GM13977 (cell line): ENCODE measurements at regions not wholly inside any gene's neighbourhood (a gene's known extent, or its start where the extent isn't known, plus 50 kb on each side); places are given as distances from the start of the nearest gene placed in this dataset.

ENCODE experiments used
- DNase-seq: peaks from one replicate; pipeline ENCODE4 v3.0.0; 2012; ENCODE audit warnings: low spot score
- in situ Hi-C: fragments of 300-500 bp; cut with MboI; formaldehyde crosslinking; loops from one replicate; pipeline ENCODE4 v1.12.0; 2022; ENCODE audit warnings: low sequenced_read_pairs, low pct_unique_long_range_greater_than_20kb, mixed read lengths, inconsistent platforms; ENCODE audit not compliant: unreplicated experiment
- TF ChIP-seq, protein P1 (sequence below): IDR thresholded peaks from 2 replicates; pipeline ENCODE4 v1.5.1; 2012; ENCODE audit warnings: mild to moderate bottlenecking, control low read depth; ENCODE audit not compliant: insufficient read depth; ENCODE audit errors: extremely low read depth, missing control alignments

DNA sequence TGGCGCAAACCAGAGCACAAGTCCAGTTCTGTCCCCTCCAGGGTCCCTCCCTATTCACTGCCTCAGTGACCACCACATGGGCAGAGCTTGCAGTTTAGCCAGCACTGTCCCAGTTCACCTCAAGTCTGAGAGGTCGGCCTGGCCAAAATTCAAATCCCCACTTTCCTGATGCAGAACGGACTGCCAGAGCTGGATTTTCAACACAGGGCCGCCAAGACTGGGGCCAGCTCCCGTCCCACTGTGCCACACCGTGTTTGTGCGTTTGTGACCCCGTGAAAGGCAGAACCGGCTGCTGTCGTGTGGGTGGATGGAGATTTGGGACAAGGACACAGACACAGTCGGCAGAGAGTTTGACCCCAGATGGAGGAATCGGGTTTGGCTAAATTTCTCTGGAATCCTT, 176.7 kb downstream of the URI1 start:
- TF ChIP-seq, protein P1, sequence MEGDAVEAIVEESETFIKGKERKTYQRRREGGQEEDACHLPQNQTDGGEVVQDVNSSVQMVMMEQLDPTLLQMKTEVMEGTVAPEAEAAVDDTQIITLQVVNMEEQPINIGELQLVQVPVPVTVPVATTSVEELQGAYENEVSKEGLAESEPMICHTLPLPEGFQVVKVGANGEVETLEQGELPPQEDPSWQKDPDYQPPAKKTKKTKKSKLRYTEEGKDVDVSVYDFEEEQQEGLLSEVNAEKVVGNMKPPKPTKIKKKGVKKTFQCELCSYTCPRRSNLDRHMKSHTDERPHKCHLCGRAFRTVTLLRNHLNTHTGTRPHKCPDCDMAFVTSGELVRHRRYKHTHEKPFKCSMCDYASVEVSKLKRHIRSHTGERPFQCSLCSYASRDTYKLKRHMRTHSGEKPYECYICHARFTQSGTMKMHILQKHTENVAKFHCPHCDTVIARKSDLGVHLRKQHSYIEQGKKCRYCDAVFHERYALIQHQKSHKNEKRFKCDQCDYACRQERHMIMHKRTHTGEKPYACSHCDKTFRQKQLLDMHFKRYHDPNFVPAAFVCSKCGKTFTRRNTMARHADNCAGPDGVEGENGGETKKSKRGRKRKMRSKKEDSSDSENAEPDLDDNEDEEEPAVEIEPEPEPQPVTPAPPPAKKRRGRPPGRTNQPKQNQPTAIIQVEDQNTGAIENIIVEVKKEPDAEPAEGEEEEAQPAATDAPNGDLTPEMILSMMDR: no peak
- DNase-seq: no peak
- in situ Hi-C loops: no loop called here

DNA sequence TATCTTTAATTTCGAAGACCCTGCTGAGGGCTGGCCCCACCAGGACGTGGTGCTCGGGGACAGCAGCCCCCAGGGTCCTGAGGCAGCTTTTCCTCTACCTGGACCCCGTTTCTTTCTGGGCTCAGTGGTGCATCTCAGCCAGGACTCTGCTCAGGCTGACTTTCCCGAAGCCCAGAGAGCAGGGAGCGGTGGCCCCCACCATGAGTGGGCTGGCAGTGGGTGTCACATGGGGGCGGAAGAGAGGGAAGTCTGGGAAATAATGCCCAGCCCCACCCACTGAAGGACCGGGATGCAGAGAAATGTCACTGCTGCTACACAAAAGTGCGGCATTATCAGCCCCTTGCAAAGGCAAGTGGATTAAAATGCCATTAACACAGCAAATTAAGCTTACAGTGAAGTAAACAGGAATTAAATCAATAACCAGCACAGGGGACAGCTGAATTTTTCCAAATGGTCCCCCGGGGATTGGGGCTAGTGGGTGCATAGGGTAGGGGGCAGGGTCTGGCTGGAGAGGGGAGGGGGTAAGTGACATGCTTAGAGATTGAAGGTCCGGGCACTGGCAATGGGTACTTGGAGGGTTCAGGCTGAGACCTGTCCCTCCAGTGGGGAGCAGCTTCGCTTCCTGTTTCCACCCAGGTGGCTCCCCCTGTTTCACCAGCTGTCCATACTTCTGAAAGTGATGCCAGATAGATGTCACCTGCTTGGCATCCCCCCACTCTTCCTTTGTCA, 177.3 kb downstream of the URI1 start:
- TF ChIP-seq, protein P1: no peak
- in situ Hi-C loops: no loop called here
- DNase-seq: no peak

DNA sequence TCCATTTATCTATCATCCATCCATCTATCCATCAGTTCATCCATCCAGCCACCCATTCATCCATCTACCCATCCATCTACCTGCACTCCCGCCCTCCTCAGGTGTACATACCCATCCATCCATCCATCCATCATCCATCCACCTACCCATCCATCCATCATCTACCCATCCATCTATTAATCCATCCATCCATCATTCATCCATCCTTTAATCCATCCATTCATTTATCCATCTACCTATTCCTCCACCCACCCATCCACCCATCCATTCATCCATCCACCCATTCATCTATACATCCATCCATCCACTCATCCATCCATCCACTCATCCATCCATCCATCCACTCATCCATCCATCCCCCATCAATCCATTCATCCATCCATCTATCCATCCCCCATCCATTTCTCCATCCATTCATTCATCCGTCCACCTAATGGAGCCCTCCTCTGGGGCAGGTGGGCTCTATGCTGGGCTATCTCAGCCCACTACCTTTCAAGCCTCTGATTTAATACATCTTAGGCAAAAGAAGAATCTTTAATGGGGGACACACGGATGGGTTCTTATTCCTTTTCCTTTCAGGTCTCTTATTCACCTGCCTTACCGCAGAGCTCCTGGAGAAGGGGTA, 178.9 kb downstream of the URI1 start:
- in situ Hi-C loops: no loop called here
- DNase-seq: no peak

DNA sequence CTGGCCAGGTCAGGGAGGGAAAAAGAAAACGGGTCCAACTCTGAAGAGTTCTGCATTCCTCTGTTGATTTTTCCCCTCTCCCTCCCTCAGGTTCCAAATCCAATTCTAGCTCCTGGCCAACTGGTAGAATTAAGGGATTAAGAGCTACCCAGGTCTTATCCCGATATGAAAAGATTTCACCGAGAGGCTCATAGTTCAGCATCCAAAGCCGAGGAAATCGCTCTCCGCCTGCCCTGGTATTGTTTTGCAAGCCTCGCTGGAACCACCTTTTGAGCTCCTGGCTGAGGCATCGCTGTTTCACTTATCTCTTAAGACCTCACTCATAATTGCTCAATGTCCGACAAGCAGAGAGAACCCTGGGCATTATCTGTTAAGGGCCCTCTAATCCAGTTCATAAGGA, 180.4 kb downstream of the URI1 start:
- TF ChIP-seq, protein P1: no peak
- in situ Hi-C loops: no loop called here
- no peak for DNase-seq

More for the DNA sequence above, 178.9 kb downstream of the URI1 start:
- TF ChIP-seq, protein P1: no peak

DNA sequence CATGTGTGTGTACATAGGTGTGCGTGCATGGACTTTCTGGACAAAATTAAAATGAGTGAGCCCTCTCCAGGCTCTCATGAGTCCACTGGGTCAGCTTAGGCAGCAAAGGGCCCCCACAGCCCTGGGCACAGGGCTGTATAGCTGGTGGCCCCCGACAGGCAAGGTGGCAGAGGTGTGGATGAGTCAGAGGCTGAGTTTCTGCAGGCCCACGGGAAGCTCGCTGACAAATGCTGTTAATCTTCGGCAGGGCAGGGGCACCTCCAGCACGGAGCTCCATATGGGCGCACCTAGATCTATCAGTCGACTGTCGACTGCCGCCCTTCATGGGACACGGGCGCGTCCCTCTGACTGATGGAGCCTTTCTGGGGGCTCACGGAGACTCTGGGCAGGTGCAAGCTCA, 181.1 kb downstream of the URI1 start:
- in situ Hi-C loops: no loop called here
- TF ChIP-seq, protein P1: no peak
- no peak for DNase-seq

DNA sequence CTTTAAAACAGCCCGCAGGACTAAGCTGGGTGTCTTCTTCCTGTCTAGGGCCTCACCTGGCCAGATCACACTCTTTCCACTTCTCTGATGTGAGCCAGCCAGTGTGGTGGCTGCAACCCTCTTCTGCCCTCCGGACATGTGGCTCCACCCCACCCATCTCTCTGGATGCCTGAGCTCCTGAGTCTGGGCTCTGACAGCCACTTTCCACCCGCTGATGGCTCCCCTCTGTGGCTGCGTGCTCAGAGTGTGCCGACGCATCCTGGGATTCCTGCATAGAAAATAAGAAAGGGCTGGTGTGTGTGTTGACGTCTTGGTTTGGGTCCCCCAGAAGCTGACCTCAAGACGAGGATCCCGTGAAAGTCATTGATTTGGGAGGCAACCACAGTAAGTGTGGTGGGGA, 181.6 kb downstream of the URI1 start:
- TF ChIP-seq, protein P1: no peak
- in situ Hi-C loops: no loop called here
- DNase-seq: no peak

DNA sequence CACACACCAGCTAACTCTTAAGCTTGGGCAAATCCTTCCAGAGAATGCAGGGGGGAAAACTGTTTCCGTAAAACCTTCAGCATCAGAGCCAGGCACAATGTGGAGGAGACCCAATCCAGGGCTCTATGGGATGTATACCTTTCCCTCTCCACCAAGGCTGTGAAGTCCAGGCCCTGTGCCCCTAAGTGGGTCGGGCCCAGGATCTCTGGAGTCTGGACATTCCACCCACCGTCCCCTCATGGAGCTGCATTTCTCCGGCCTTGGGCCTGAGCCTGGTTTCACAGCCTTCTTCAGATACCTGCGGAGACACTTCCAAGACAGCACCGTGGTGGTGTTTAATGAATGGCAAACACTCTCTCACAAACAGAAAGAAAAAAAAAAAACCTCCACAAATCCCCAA, 186.2 kb downstream of the URI1 start:
- DNase-seq: no peak
- TF ChIP-seq, protein P1: no peak
- in situ Hi-C loops: no loop called here
